HepG2 (cell line): ENCODE measurements at regions not wholly inside any gene's neighbourhood (a gene's known extent, or its start where the extent isn't known, plus 50 kb on each side); places are given as distances from the start of the nearest gene placed in this dataset.

Experiments used
- ATAC-seq: fragments of 200-7000 bp; cut with Tn5 transposase; 3 replicates; pipeline ENCODE4 v1.9.1; 2020; ENCODE audit warnings: mild to moderate bottlenecking, moderate library complexity
- BruUV-seq: library from RNA; stranded (reverse); fragments of 400-500 nt; replicated peaks from 2 replicates; lab custom pipeline; 2021; lab: Mats Ljungman, UMichigan
- CTCF ChIA-PET: fragments of 300-600 bp; formaldehyde crosslinking; extraction: SDS; loops from one replicate; lab custom pipeline; 2021; ENCODE audit warnings: low total read pairs, inconsistent platforms, low intra/inter-chr PET ratio; lab: Yijun Ruan, JAX
- POLR2A ChIA-PET: fragments of 350-600 bp; sonication (Branson Sonifier 250); formaldehyde crosslinking; loops from one replicate; lab custom pipeline; 2020; ENCODE audit warnings: antibody characterized with exemption, inconsistent platforms; lab: Yijun Ruan, JAX
- DNase-seq: peaks from one replicate; pipeline ENCODE4 v3.0.0-alpha.2; 2015; ENCODE audit warnings: low spot score
- FAIRE-seq: peaks from 3 replicates; lab custom pipeline; 2011; peaks lifted over from hg19 to GRCh38; lab: Jason Lieb, UNC
- H2AFZ ChIP-seq: one replicate; pipeline ENCODE4 v1.6.1; 2011; ENCODE audit warnings: low read length, inconsistent platforms
- H3K27ac ChIP-seq: fragments of 300-600 bp; 3 replicates; pipeline ENCODE4 v1.8.0; 2011; ENCODE audit warnings: mixed run types, mild to moderate bottlenecking, mixed read lengths, low read length, inconsistent platforms; ENCODE audit not compliant: insufficient read depth; ENCODE audit errors: extremely low read length
- H3K27me3 ChIP-seq, 2 experiments: fragments of 200-600 bp in 1 of 2; 2 replicates in 1 of 2; 3 replicates in 1 of 2; pipeline versions ENCODE4 v1.6.0 to v1.8.0; 2011; ENCODE audit warnings: low read length in 2 of 2, mild to moderate bottlenecking in 2 of 2, moderate library complexity in 2 of 2, inconsistent platforms in 1 of 2; ENCODE audit not compliant: insufficient read depth in 2 of 2, control insufficient read depth in 1 of 2
- H3K36me3 ChIP-seq, 2 experiments: fragments of 200-600 bp in 1 of 2; replicated peaks in 1 of 2; 2 replicates in 1 of 2; 3 replicates in 1 of 2; pipeline versions ENCODE4 v1.5.1 to v1.8.0; 2011; ENCODE audit warnings: low read length in 2 of 2, inconsistent platforms in 1 of 2; ENCODE audit not compliant: insufficient read depth in 2 of 2, control insufficient read depth in 1 of 2
- H3K4me1 ChIP-seq: 2 replicates; pipeline ENCODE4 v1.5.1; 2012; ENCODE audit warnings: low read length, inconsistent platforms; ENCODE audit not compliant: insufficient read depth
- H3K4me2 ChIP-seq: 2 replicates; pipeline ENCODE4 v1.6.0; 2011; ENCODE audit warnings: low read depth, low read length, inconsistent platforms
- H3K4me3 ChIP-seq, 3 experiments: fragments of 200-600 bp in 1 of 3; sonication (generic), shearing (Covaris generic) in 1 of 3; replicated peaks in 1 of 3; 2 replicates each; pipeline ENCODE4 v1.5.1; 2011 to 2016; ENCODE audit warnings: low read length in 3 of 3, inconsistent platforms in 2 of 3, low read depth in 2 of 3, mild to moderate bottlenecking in 2 of 3, control low read depth in 1 of 3, mixed read lengths in 1 of 3; ENCODE audit not compliant: insufficient read depth in 1 of 3
- H3K79me2 ChIP-seq: one replicate; pipeline ENCODE4 v1.6.1; 2011; ENCODE audit warnings: low read length, inconsistent platforms; ENCODE audit not compliant: insufficient read depth
- H3K9ac ChIP-seq: 2 replicates; pipeline ENCODE4 v1.6.0; 2011; ENCODE audit warnings: mild to moderate bottlenecking, low read depth, low read length, inconsistent platforms; ENCODE audit not compliant: insufficient read depth
- H3K9me3 ChIP-seq: 2 replicates; pipeline ENCODE4 v1.5.1; 2012; ENCODE audit warnings: mild to moderate bottlenecking, low read length
- H4K20me1 ChIP-seq: 2 replicates; pipeline ENCODE4 v1.6.0; 2011; ENCODE audit warnings: inconsistent platforms, mild to moderate bottlenecking, low read length, moderate library complexity; ENCODE audit not compliant: insufficient read depth
- SETDB1 ChIP-seq: sonication (generic); formaldehyde crosslinking; IDR thresholded peaks from 2 replicates; pipeline ENCODE4 v1.5.1; 2020; ENCODE audit warnings: missing genetic modification reagents, mild to moderate bottlenecking, borderline replicate concordance
- SNAPC5 ChIP-seq: sonication (generic); formaldehyde crosslinking; IDR thresholded peaks from 2 replicates; pipeline ENCODE4 v1.8.1; 2023; ENCODE audit warnings: mild to moderate bottlenecking, missing genetic modification reagents, borderline replicate concordance
- SNRNP70 ChIP-seq: fragments of 200-400 bp; formaldehyde crosslinking; IDR thresholded peaks from 2 replicates; pipeline ENCODE4 v1.6.1; 2017; ENCODE audit warnings: mild to moderate bottlenecking, low read depth, low read length, moderate library complexity
- TEAD3 ChIP-seq: optimal IDR thresholded peaks from 2 replicates; pipeline ENCODE3; 2016; ENCODE audit warnings: borderline replicate concordance
- TIGD3 ChIP-seq: sonication (generic); formaldehyde crosslinking; IDR thresholded peaks from 2 replicates; pipeline ENCODE4 v1.5.1; 2020; ENCODE audit warnings: mild to moderate bottlenecking, missing genetic modification reagents, borderline replicate concordance
- ZBTB8A ChIP-seq: sonication (generic); formaldehyde crosslinking; IDR thresholded peaks from 2 replicates; pipeline ENCODE4 v1.4.0; 2020; ENCODE audit warnings: mild to moderate bottlenecking, low read depth, missing genetic modification reagents, borderline replicate concordance
- ZFP36 ChIP-seq: fragments of 150-350 bp; IDR thresholded peaks from 2 replicates; pipeline ENCODE4 v1.6.1; 2018; ENCODE audit warnings: borderline replicate concordance, low read length, low read depth; ENCODE audit not compliant: partially characterized antibody
- ZKSCAN1 ChIP-seq: fragments of 150-350 bp; IDR thresholded peaks from 2 replicates; pipeline ENCODE4 v1.6.1; 2014; ENCODE audit warnings: low read length
- ZMAT5 ChIP-seq: sonication (generic); formaldehyde crosslinking; IDR thresholded peaks from 2 replicates; pipeline ENCODE4 v1.5.0; 2020; ENCODE audit warnings: mild to moderate bottlenecking, low read depth, missing genetic modification reagents, borderline replicate concordance
- ZNF280D ChIP-seq: sonication (generic); formaldehyde crosslinking; IDR thresholded peaks from 2 replicates; pipeline ENCODE4 v1.5.1; 2020; ENCODE audit warnings: mild to moderate bottlenecking, missing genetic modification reagents
- ZNF792 ChIP-seq: IDR thresholded peaks from 2 replicates; pipeline ENCODE4 v1.6.1; 2016
- WGBS: methylation state at CpG from one replicate; pipeline ENCODE4 v1.1.6; 2017; ENCODE audit warnings: low lambda C conversion rate; 5-methylcytosine and 5-hydroxymethylcytosine counted together
- in situ Hi-C: cut with HindIII; loops from 2 replicates; pipeline ENCODE4 v1.10.0; 2017; ENCODE audit warnings: low pct_unique_long_range_greater_than_20kb; ENCODE audit not compliant: extremely low pct_ligation_motif_present
- intact Hi-C: fragments of 100-400 bp; cut with micrococcal nuclease; formaldehyde crosslinking; loops from one replicate; pipeline ENCODE4 v1.10.0; 2022; ENCODE audit not compliant: unreplicated experiment
- TF ChIP-seq, protein P1 (sequence below): sonication (generic); formaldehyde crosslinking; IDR thresholded peaks from 2 replicates; pipeline ENCODE4 v1.8.0; 2022; ENCODE audit warnings: mild to moderate bottlenecking, missing genetic modification reagents, moderate library complexity
- TF ChIP-seq, protein P2 (sequence below): IDR thresholded peaks from 2 replicates; pipeline ENCODE4 v1.6.1; 2018; ENCODE audit warnings: missing genetic modification reagents

GRCh38 chr2:55807900-55808299 lies 114.3 kb upstream of the PNPT1 start (continued):
- TF ChIP-seq TEAD3 (CRISPR knock-in tag), result no peak

DNA sequence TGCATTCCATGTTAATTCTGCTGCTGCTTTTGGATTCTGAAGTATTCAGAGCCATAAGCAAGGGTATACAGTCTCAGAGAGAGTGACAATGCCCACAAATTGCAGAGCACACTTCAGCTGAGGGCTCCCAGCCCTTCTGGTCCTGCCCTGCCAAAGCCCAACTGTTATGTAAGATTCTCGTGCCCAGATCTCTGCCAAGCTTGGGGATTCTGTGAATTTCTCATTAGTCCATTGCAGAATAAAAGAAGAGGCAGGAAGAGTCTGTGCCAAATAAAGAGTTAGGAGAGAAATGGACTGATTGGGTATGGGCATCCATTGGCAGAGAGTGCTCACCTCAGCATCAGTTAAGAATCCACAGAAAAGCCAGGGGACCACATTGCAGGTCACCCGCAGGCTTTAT lies 112.0 kb upstream of the PNPT1 start:
- ATAC-seq (no peak), DNase-seq (no peak), FAIRE-seq (no peak)
- no peaks in the 10 kb centered on the region for H3K36me3 ChIP-seq
- no peaks in the 10 kb centered on the region; a peak in 1 of 5 replicates for H3K27me3 ChIP-seq
- ChIA-PET CTCF (no interaction called here), POLR2A (no interaction called here)
- no peak for TF ChIP-seq ZBTB8A (CRISPR knock-in tag)
- no peak for TF ChIP-seq ZFP36
- TF ChIP-seq SETDB1 (CRISPR knock-in tag), result no peak
- TF ChIP-seq TIGD3 (CRISPR knock-in tag), result no peak
- TF ChIP-seq ZNF792, result no peak
- no peak for TF ChIP-seq ZKSCAN1
- TF ChIP-seq ZMAT5 (CRISPR knock-in tag), result no peak
- no peak for TF ChIP-seq ZNF280D (CRISPR knock-in tag)
- no peak for TF ChIP-seq SNRNP70
- TF ChIP-seq, protein P1, sequence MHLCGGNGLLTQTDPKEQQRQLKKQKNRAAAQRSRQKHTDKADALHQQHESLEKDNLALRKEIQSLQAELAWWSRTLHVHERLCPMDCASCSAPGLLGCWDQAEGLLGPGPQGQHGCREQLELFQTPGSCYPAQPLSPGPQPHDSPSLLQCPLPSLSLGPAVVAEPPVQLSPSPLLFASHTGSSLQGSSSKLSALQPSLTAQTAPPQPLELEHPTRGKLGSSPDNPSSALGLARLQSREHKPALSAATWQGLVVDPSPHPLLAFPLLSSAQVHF (CRISPR knock-in tag), result no peak
- TF ChIP-seq, protein P2, sequence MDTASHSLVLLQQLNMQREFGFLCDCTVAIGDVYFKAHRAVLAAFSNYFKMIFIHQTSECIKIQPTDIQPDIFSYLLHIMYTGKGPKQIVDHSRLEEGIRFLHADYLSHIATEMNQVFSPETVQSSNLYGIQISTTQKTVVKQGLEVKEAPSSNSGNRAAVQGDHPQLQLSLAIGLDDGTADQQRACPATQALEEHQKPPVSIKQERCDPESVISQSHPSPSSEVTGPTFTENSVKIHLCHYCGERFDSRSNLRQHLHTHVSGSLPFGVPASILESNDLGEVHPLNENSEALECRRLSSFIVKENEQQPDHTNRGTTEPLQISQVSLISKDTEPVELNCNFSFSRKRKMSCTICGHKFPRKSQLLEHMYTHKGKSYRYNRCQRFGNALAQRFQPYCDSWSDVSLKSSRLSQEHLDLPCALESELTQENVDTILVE (CRISPR knock-in tag), result no peak
- no peak for TF ChIP-seq SNAPC5 (CRISPR knock-in tag)
- WGBS, result 7% methylated on average over 2 of the region's 2 CpGs
- H4K20me1 ChIP-seq, result no peaks in the 10 kb centered on the region
- no peaks in the 10 kb centered on the region for H3K4me1 ChIP-seq
- no peak overlapping the region for H3K4me2 ChIP-seq
- no TSS peak for BruUV-seq
- in situ Hi-C loops, result no loop called here
- no peak overlapping the region for H3K9ac ChIP-seq
- intact Hi-C loops, result no loop called here
- H3K27ac ChIP-seq, result no peak overlapping the region
- no peaks in the 10 kb centered on the region for H3K9me3 ChIP-seq
- no peak overlapping the region for H2AFZ ChIP-seq
- H3K79me2 ChIP-seq, result no peaks in the 10 kb centered on the region
- H3K4me3 ChIP-seq, result no peak overlapping the region
